ENCODE measurements at regions not wholly inside any gene's neighbourhood (a gene's known extent, or its start where the extent isn't known, plus 50 kb on each side); places are given as distances from the start of the nearest gene placed in this dataset.

- 15% methylated on average over 22 of the region's 27 CpGs for WGBS (ENCODE audit: low lambda C conversion rate)
- Histone ChIP-seq H3F3A (replicated peaks; ENCODE audit: insufficient read depth) (no peaks in the 10 kb centered on the region), H3K4me1 (ENCODE audit: control insufficient read depth in 1 of 2, insufficient read depth in 2 of 2, low read depth in 1 of 2, low read length in 1 of 2) (no peaks in the 10 kb centered on the region), H3K79me2 (ENCODE audit: insufficient read depth) (no peaks in the 10 kb centered on the region), H3K4me2 (no peak overlapping the region), H3K27me3 (ENCODE audit: insufficient read depth) (no peaks in the 10 kb centered on the region), H4K20me1 (ENCODE audit: insufficient read depth) (no peaks in the 10 kb centered on the region), H3K9me3 (no peaks in the 10 kb centered on the region), H3K4me3 (ENCODE audit: low read depth in 2 of 2, low read length in 1 of 2) (no peak overlapping the region), H3K36me3 (replicated peaks in 1 of 2; ENCODE audit: control insufficient read depth in 1 of 2, insufficient read depth in 2 of 2, low read length in 1 of 2) (no peaks in the 10 kb centered on the region), H3K9me2 (no peaks in the 10 kb centered on the region), H3K27ac (ENCODE audit: low read depth in 2 of 2, low read length in 1 of 2) (no peak overlapping the region), H2AFZ (ENCODE audit: low read depth) (no peak overlapping the region), H3K9ac (no peak overlapping the region)
- POLR2A ChIA-PET = no interaction called here
- CTCF ChIA-PET = no interaction called here
- no peak for DNase-seq
- TF ChIP-seq FOSL2 (IDR thresholded peaks at IDR 0.05; ENCODE audit: borderline replicate concordance, low read depth) = no peak
- TF ChIP-seq GATA2 (CRISPR knock-in tag; IDR thresholded peaks at IDR 0.05) = no peak
- TF ChIP-seq PBX3 (IDR thresholded peaks at IDR 0.05) = no peak
- TF ChIP-seq NRF1 (IDR thresholded peaks at IDR 0.05; ENCODE audit: low read depth, low read length) = no peak
- TF ChIP-seq RFX5 (IDR thresholded peaks at IDR 0.05; ENCODE audit: low read length) = no peak
- TF ChIP-seq CTCF (IDR thresholded peaks at IDR 0.05) = no peak
- no peak for TF ChIP-seq SIN3A (IDR thresholded peaks at IDR 0.05; ENCODE audit: borderline replicate concordance, low read depth, low read length)
- no peak for TF ChIP-seq JUND (IDR thresholded peaks at IDR 0.05)
- no peak for TF ChIP-seq NFIC (IDR thresholded peaks at IDR 0.05; ENCODE audit: borderline replicate concordance)
- TF ChIP-seq YY1 (IDR thresholded peaks at IDR 0.05; ENCODE audit: low read depth) = no peak
- no peak for TF ChIP-seq TAF1 (IDR thresholded peaks at IDR 0.05; ENCODE audit: borderline replicate concordance, low read depth, low read length)
- no peak for TF ChIP-seq SMC3 (IDR thresholded peaks at IDR 0.05; ENCODE audit: low read depth, low read length)
Measured at GRCh38 chr13:111645598-111646455, 325.4 kb downstream of the TEX29 start.

GRCh38 chr13:111646456-111646855, 326.0 kb downstream of the TEX29 start:
- WGBS (ENCODE audit: low lambda C conversion rate) = 41% methylated on average over 10 of the region's 10 CpGs
- H2AFZ ChIP-seq (ENCODE audit: low read depth) = no peak overlapping the region
- no peaks in the 10 kb centered on the region for H3K4me1 ChIP-seq (ENCODE audit: control insufficient read depth in 1 of 2, insufficient read depth in 2 of 2, low read depth in 1 of 2, low read length in 1 of 2)
- CTCF ChIA-PET = no interaction called here
- no peak for DNase-seq
- H3K36me3 ChIP-seq (replicated peaks in 1 of 2; ENCODE audit: control insufficient read depth in 1 of 2, insufficient read depth in 2 of 2, low read length in 1 of 2) = no peaks in the 10 kb centered on the region
- no peak overlapping the region for H3K4me3 ChIP-seq (ENCODE audit: low read depth in 2 of 2, low read length in 1 of 2)
- H3K4me2 ChIP-seq = no peak overlapping the region
- POLR2A ChIA-PET = no interaction called here
- no peaks in the 10 kb centered on the region for H3K9me2 ChIP-seq
- no peak overlapping the region for H3K9ac ChIP-seq
- H3K9me3 ChIP-seq = no peaks in the 10 kb centered on the region
- TF ChIP-seq FOXM1 (IDR thresholded peaks at IDR 0.05; ENCODE audit: low read depth) = no peak
- no peak for TF ChIP-seq RAD21 (IDR thresholded peaks at IDR 0.05; ENCODE audit: low read length)
- no peak for TF ChIP-seq ZBTB33 (IDR thresholded peaks at IDR 0.05; ENCODE audit: borderline replicate concordance, low read depth)
- TF ChIP-seq NFIC (IDR thresholded peaks at IDR 0.05; ENCODE audit: borderline replicate concordance) = no peak
- TF ChIP-seq EZH2phosphoT487 (IDR thresholded peaks at IDR 0.05; ENCODE audit: borderline replicate concordance, low read depth) = no peak
- TF ChIP-seq GATA2 (CRISPR knock-in tag; IDR thresholded peaks at IDR 0.05) = no peak
- no peak for TF ChIP-seq TAF1 (IDR thresholded peaks at IDR 0.05; ENCODE audit: borderline replicate concordance, low read depth, low read length)
- no peak for TF ChIP-seq MEF2A (IDR thresholded peaks at IDR 0.05; ENCODE audit: borderline replicate concordance, low read depth)
- TF ChIP-seq REST (IDR thresholded peaks at IDR 0.05; ENCODE audit: low read depth, low read length) = no peak
- H3K27me3 ChIP-seq (ENCODE audit: insufficient read depth) = no peaks in the 10 kb centered on the region
- H3K27ac ChIP-seq (ENCODE audit: low read depth in 2 of 2, low read length in 1 of 2) = no peak overlapping the region
- H3K79me2 ChIP-seq (ENCODE audit: insufficient read depth) = no peaks in the 10 kb centered on the region
- H3F3A ChIP-seq (replicated peaks; ENCODE audit: insufficient read depth) = no peaks in the 10 kb centered on the region
- H4K20me1 ChIP-seq (ENCODE audit: insufficient read depth) = no peaks in the 10 kb centered on the region

Measured in SK-N-SH (cell line).